ENCODE measurements at regions not wholly inside any gene's neighbourhood (a gene's known extent, or its start where the extent isn't known, plus 50 kb on each side); places are given as distances from the start of the nearest gene placed in this dataset.

- no peaks in the 10 kb centered on the region for H3K27me3 Mint-ChIP-seq (ENCODE audit: low read depth)
- H3K27ac Mint-ChIP-seq, result peak overlapping the region in 2 of 3 experiments; percentile 4 to 21; a peak in 1 of 7 replicates
- no peak overlapping the region for H3K4me2 ChIP-seq (ENCODE audit: insufficient read depth, insufficient read length, low read length)
These were observed 335.3 kb downstream of the PABPC4L start for GRCh38 chr4:133866328-133866699.

More at GRCh38 chr4:133866328-133866699, 335.3 kb downstream of the PABPC4L start:
- no CpG with 5 or more reads among the region's 2 CpGs for WGBS (ENCODE audit: extremely low coverage, insufficient read length, low lambda C conversion rate)
- Histone ChIP-seq H3K9me3 (ENCODE audit: control insufficient read depth, low read depth, low read length) (no peaks in the 10 kb centered on the region), H2BK12ac (ENCODE audit: insufficient read length, low read depth, low read length) (no peak overlapping the region), H3K18ac (ENCODE audit: insufficient read length, low read depth, low read length) (no peak overlapping the region), H3K79me1 (ENCODE audit: insufficient read depth, low read depth, low read length, poor library complexity, severe bottlenecking) (no peaks in the 10 kb centered on the region), H2BK15ac (ENCODE audit: low read depth, low read length) (no peak overlapping the region), H2BK5ac (ENCODE audit: insufficient read length, low read length) (no peak overlapping the region), H4K8ac (replicated peaks; ENCODE audit: insufficient read length, low read depth, low read length) (no peak overlapping the region), H3K4ac (ENCODE audit: low read depth, low read length) (no peak overlapping the region), H3K79me2 (ENCODE audit: insufficient read depth, low read length) (no peaks in the 10 kb centered on the region), H2AK5ac (ENCODE audit: insufficient read length, low read length) (no peak overlapping the region), H3K27ac (ENCODE audit: insufficient read length, low read depth, low read length) (no peak overlapping the region), H3K23ac (ENCODE audit: insufficient read length, low read depth, low read length) (no peak overlapping the region), H3K4me1 (ENCODE audit: insufficient read depth, low read length) (no peaks in the 10 kb centered on the region), H3K9ac (ENCODE audit: extremely low read depth, insufficient read length, low read length) (no peak overlapping the region), H3K14ac (ENCODE audit: insufficient read depth, low read length) (no peak overlapping the region), H2BK120ac (ENCODE audit: low read depth, low read length, poor library complexity, severe bottlenecking) (no peak overlapping the region), H4K91ac (ENCODE audit: insufficient read length, low read depth, low read length) (no peak overlapping the region), H3K23me2 (ENCODE audit: insufficient read length, low read depth, low read length, poor library complexity, severe bottlenecking) (no peaks in the 10 kb centered on the region), H3K27me3 (ENCODE audit: insufficient read depth, low read length) (no peaks in the 10 kb centered on the region), H2BK20ac (ENCODE audit: low read depth, low read length, poor library complexity, severe bottlenecking) (no peak overlapping the region), H4K20me1 (ENCODE audit: control insufficient read depth, insufficient read depth, insufficient read length) (no peaks in the 10 kb centered on the region), H3K56ac (ENCODE audit: insufficient read length, low read depth, low read length) (no peak overlapping the region), H2AFZ (ENCODE audit: low read length) (no peak overlapping the region), H3T11ph (ENCODE audit: low read length) (no peak overlapping the region), H4K5ac (ENCODE audit: insufficient read length, low read depth, low read length) (no peak overlapping the region)
- peaks cover 0 to 6% of the 10 kb centered on the region in 2 experiments; a peak in 1 of 4 replicates for H3K4me1 Mint-ChIP-seq
- no peaks in the 10 kb centered on the region for H3K36me3 Mint-ChIP-seq (ENCODE audit: insufficient read depth in 1 of 3, low read depth in 3 of 3)
- H3K9me3 Mint-ChIP-seq, result no peaks in the 10 kb centered on the region
- TF ChIP-seq CTCF (conservative IDR thresholded peaks at IDR 0.05), result no peak
- no peak for DNase-seq
- no peak overlapping the region for H3K4me3 Mint-ChIP-seq

Data from H9 (cell line).